Upper lobe of left lung (tissue), 6 donors: ENCODE measurements at regions not wholly inside any gene's neighbourhood (a gene's known extent, or its start where the extent isn't known, plus 50 kb on each side); places are given as distances from the start of the nearest gene placed in this dataset.
"Not testable (repeated sequence)": the region's sequence is repeated elsewhere in the genome, so short reads cannot be mapped to it uniquely, and the experiment has no call there.

Source experiments
- ATAC-seq, 2 donors: fragments of 200-7000 bp; cut with Tn5 transposase; one replicate each; pipeline ENCODE4 v1.9.1; 2022; ENCODE audit warnings: mild to moderate bottlenecking in 2 of 2, moderate library complexity in 2 of 2; ENCODE audit not compliant: low FRiP score in 2 of 2
- DNase-seq, 2 donors: peaks; one replicate each; pipeline ENCODE4 v3.0.0-alpha.2; 2019 to 2020
- H3K27ac ChIP-seq, 4 donors: fragments of 200-600 bp; sonication (generic); one replicate each; pipeline ENCODE4 v1.5.1; 2016 to 2019
- H3K27me3 ChIP-seq, 4 donors: fragments of 200-600 bp; sonication (generic); one replicate each; pipeline ENCODE4 v1.5.1; 2017 to 2019
- H3K36me3 ChIP-seq, 4 donors: fragments of 200-600 bp; sonication (generic); one replicate each; pipeline ENCODE4 v1.5.1; 2016 to 2019
- H3K4me1 ChIP-seq, 4 donors: fragments of 200-600 bp; sonication (generic); one replicate each; pipeline ENCODE4 v1.5.1; 2018 to 2019
- H3K4me3 ChIP-seq, 4 donors: fragments of 200-600 bp; sonication (generic); one replicate each; pipeline ENCODE4 v1.5.1; 2017 to 2019; ENCODE audit warnings: mild to moderate bottlenecking in 2 of 4, moderate library complexity in 1 of 4
- H3K9me3 ChIP-seq, 4 donors: fragments of 200-600 bp; sonication (generic); one replicate each; pipeline ENCODE4 v1.5.1; 2018 to 2019
- CTCF ChIP-seq, 6 experiments: fragments of 450-650 bp in 4 of 6; fragments of 200-600 bp in 2 of 6; sonication (generic) in 2 of 6; IDR thresholded peaks; one replicate each; pipeline ENCODE4 v1.5.1; 2016 to 2019; ENCODE audit warnings: antibody characterized with exemption in 6 of 6
- EP300 ChIP-seq, 4 donors: sonication (generic); formaldehyde crosslinking; IDR thresholded peaks; one replicate each; pipeline ENCODE4 v1.5.1; 2017; ENCODE audit warnings: antibody characterized with exemption in 4 of 4, control low read depth in 2 of 4
- POLR2A ChIP-seq, 4 donors: fragments of 450-650 bp; IDR thresholded peaks; one replicate each; pipeline ENCODE4 v1.5.1; 2016 to 2017; ENCODE audit warnings: antibody characterized with exemption in 4 of 4, mild to moderate bottlenecking in 2 of 4
- POLR2AphosphoS5 ChIP-seq, 2 donors: sonication (generic); formaldehyde crosslinking; IDR thresholded peaks; one replicate each; pipeline ENCODE4 v1.5.1; 2017; ENCODE audit warnings: antibody characterized with exemption in 2 of 2
- WGBS, 2 donors: methylation state at CpG; one replicate each; pipeline ENCODE4 v1.1.5; 2017 to 2018; 5-methylcytosine and 5-hydroxymethylcytosine counted together
- donor health status: DM: no; HTN: no; CAD: no; lungs with moderate emphysema.
- donor health status: DM: no; HTN: yes; CAD: no; lungs with severe emphysema.

GRCh38 chr12:131432532-131433260 is 278.2 kb upstream of the SFSWAP start:
- Histone ChIP-seq H3K9me3 (peaks cover 0 to 9% (median 4%) of the 10 kb centered on the region in 4 donors), H3K27ac (no peak overlapping the region), H3K27me3 (no peaks in the 10 kb centered on the region), H3K36me3 (no peaks in the 10 kb centered on the region), H3K4me3 (no peak overlapping the region), H3K4me1 (no peaks in the 10 kb centered on the region)
- WGBS, 2 donors, result 61 to 81% methylated on average over 17 to 19 of the region's 29 CpGs
- peak in 1 of 2 donors; percentile 12 for DNase-seq
- TF ChIP-seq POLR2A (IDR thresholded peaks at IDR 0.05), result no peak
- no peak for TF ChIP-seq CTCF (IDR thresholded peaks at IDR 0.05)
- TF ChIP-seq EP300 (IDR thresholded peaks at IDR 0.05), result no peak
- no peak for ATAC-seq

GRCh38 chr12:131434208-131435125 is 276.4 kb upstream of the SFSWAP start:
- DNase-seq (peak in 1 of 2 donors; percentile 17), ATAC-seq (no peak)
- peaks cover 0 to 9% (median 4%) of the 10 kb centered on the region in 4 donors for H3K9me3 ChIP-seq
- H3K4me1 ChIP-seq, result no peaks in the 10 kb centered on the region
- H3K4me3 ChIP-seq, result no peak overlapping the region
- 68 to 72% methylated on average over 18 to 19 of the region's 28 CpGs for WGBS, 2 donors
- H3K27me3 ChIP-seq, result no peaks in the 10 kb centered on the region
- no peak for TF ChIP-seq POLR2A (IDR thresholded peaks at IDR 0.05)
- no peak for TF ChIP-seq POLR2AphosphoS5 (IDR thresholded peaks at IDR 0.05)
- no peak for TF ChIP-seq EP300 (IDR thresholded peaks at IDR 0.05)
- no peak for TF ChIP-seq CTCF (IDR thresholded peaks at IDR 0.05)
- H3K36me3 ChIP-seq, result no peaks in the 10 kb centered on the region
- no peak overlapping the region for H3K27ac ChIP-seq

GRCh38 chr12:131436922-131437705 is 273.8 kb upstream of the SFSWAP start:
- TF ChIP-seq POLR2AphosphoS5 (IDR thresholded peaks at IDR 0.05), result no peak
- no peak for TF ChIP-seq EP300 (IDR thresholded peaks at IDR 0.05)
- no peak for TF ChIP-seq POLR2A (IDR thresholded peaks at IDR 0.05)
- no peak for TF ChIP-seq CTCF (IDR thresholded peaks at IDR 0.05)
- DNase-seq, result peak in 1 of 2 donors; percentile 8
- H3K9me3 ChIP-seq, result no peaks in the 10 kb centered on the region
- no peak overlapping the region for H3K4me3 ChIP-seq
- H3K36me3 ChIP-seq, result no peaks in the 10 kb centered on the region
- no peaks in the 10 kb centered on the region for H3K4me1 ChIP-seq
- no peak overlapping the region for H3K27ac ChIP-seq
- ATAC-seq, result peak in 1 of 2 donors; percentile 64
- H3K27me3 ChIP-seq, result no peaks in the 10 kb centered on the region
- WGBS, 2 donors, result 50 to 59% methylated on average over 9 to 10 of the region's 10 CpGs

- no peak overlapping the region for H3K27ac ChIP-seq
- 76 to 87% methylated on average over 7 to 9 of the region's 9 CpGs for WGBS, 2 donors
- DNase-seq (no peak), ATAC-seq (peak in 1 of 2 donors; percentile 6)
- no peak overlapping the region for H3K4me3 ChIP-seq
- H3K36me3 ChIP-seq, result no peaks in the 10 kb centered on the region
- H3K4me1 ChIP-seq, result no peaks in the 10 kb centered on the region
- H3K9me3 ChIP-seq, result no peaks in the 10 kb centered on the region
- no peaks in the 10 kb centered on the region for H3K27me3 ChIP-seq
- no peak for TF ChIP-seq POLR2AphosphoS5 (IDR thresholded peaks at IDR 0.05)
- no peak for TF ChIP-seq CTCF (IDR thresholded peaks at IDR 0.05)
Measured at GRCh38 chr12:131437706-131438492, 273.0 kb upstream of the SFSWAP start.

GRCh38 chr12:131438493-131438835 is 272.4 kb upstream of the SFSWAP start:
- H3K4me1 ChIP-seq, H3K4me3 ChIP-seq, H3K36me3 ChIP-seq, H3K27ac ChIP-seq, H3K27me3 ChIP-seq, DNase-seq, H3K9me3 ChIP-seq, ATAC-seq: not testable (repeated sequence)
- WGBS, 2 donors, result 80 to 100% methylated on average over 1 to 3 of the region's 3 CpGs
